Stimulated activated CD8-positive, alpha-beta memory T cell treated with anti-CD3 and anti-CD28 coated beads, Interleukin-4, amount 100 ng/mL, for 24 hours (primary cell): ENCODE measurements at regions not wholly inside any gene's neighbourhood (a gene's known extent, or its start where the extent isn't known, plus 50 kb on each side); places are given as distances from the start of the nearest gene placed in this dataset.
"Not testable (repeated sequence)": the region's sequence is repeated elsewhere in the genome, so short reads cannot be mapped to it uniquely, and the experiment has no call there.

Source experiments
- DNase-seq: peaks from one replicate; pipeline ENCODE4 v3.0.0-alpha.2; 2020; ENCODE audit warnings: low read depth

DNA sequence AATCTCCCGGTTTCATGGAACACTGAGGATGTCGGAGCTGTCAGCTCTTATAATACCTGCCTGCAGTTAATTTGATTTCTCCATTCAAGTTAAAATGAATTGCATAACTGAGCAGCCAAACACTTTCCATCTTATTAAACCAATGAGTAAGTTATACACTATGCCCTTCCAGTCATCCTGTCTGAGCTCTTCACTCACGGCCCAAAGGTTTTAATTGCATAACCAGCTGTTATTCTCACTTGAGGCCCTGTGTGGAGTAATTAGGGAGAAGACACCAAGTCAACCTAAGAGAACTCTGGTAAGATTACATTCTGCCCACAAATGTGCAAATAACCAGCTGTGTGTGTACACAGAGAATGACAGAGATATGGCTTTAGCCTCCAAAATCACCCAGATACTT is 303.5 kb downstream of the TBC1D4 start:
- DNase-seq: no peak

DNA sequence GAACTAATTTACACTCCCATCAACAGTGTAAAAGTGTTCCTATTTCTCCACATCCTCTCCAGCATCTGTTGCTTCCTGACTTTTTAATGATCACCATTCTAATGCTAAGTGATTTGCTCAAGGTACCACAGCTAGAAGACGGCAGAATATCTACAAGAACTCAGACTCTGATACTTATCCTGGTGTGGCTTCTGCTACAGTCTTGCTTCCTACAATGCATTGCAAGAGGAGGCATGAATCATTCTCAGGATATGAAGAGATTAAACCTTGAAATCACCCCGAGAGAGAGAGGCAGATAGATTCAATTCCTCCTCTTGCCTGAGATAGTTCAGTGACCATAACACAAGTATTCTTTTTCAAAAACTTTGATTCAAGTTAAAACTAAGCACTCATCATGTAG is 306.4 kb downstream of the TBC1D4 start:
- DNase-seq: no peak

DNA sequence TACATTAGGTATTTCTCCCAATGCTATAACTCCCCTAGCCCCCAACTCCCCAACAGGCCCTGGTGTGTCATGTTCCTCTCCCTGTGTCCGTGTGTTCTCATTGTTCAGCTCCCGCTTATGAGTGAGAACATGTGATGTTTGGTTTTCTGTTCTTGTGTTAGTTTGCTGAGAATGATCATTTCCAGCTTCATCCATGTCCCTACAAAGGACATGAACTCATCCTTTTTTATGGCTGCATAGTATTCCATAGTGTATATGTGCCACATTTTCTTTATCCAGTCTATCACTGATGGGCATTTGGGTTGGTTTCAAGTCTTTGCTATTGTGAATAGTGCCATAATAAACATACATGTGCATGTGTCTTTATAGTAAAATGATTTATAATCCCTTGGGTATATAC is 306.9 kb downstream of the TBC1D4 start:
- DNase-seq: not testable (repeated sequence)

DNA sequence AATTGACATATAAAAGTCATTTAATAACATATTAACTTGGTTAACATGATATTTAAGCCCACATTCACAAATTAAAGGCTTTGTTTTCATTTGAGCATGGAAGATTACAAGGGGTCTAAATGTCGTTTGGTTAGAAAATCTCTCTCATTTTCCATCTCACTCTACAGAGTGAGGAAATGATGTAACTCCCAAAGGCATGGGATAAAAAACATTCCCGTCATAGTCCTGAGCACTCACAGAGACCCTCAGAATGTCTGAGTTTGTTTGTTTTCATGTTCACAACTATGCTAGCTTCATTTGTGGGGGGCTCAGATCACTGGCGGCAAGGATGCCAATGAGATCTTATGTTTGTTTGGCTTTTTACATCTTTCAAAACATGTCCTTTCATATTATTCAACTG is 307.5 kb downstream of the TBC1D4 start:
- no peak for DNase-seq

DNA sequence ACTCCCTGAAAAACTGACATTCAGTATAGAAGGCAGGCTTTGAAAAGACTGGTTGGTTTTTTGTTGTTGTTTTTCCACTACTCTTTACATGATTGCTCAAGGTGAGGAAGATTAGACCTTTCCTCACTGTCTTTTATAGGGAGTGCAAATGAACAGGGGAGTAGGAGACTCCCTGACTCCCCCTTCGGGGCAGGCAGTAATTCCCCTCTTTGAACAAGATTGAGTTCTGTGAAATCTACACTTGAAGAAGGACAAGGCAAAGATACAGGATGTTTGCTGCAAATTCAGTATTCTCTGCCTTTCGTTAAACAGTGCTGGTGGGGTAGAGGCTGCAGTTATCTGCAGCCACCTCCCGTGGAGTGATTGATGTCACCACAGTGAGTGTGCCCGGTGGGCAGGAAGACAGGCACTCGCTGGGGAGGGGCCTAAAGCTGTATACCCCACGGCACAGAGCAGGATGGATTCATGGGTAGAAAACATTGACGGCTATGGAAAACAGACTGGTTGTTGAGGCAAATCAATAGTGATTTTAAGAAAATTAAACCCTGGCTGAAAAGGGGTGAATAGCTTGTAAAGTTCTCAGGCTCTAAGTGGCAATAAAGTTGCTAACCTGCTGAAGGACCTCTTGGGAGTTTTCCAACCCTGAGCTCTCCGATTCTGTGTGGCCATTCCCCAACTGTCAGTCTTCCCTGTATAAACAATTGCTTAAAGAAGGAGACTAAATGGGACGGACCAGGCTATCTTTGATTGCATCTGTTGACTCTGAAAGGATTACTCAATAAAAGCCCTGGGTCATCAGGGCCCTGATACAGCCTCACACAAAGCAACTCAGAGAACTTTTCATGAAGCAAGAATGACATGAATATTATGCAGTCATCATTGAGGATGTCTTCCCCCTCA is 308.3 kb downstream of the TBC1D4 start:
- DNase-seq: no peak

- no peak for DNase-seq
These were observed 311.7 kb downstream of the TBC1D4 start for GRCh38 chr13:75170311-75170710.

- no peak for DNase-seq
These were observed 316.3 kb downstream of the TBC1D4 start for GRCh38 chr13:75165543-75166230.

DNA sequence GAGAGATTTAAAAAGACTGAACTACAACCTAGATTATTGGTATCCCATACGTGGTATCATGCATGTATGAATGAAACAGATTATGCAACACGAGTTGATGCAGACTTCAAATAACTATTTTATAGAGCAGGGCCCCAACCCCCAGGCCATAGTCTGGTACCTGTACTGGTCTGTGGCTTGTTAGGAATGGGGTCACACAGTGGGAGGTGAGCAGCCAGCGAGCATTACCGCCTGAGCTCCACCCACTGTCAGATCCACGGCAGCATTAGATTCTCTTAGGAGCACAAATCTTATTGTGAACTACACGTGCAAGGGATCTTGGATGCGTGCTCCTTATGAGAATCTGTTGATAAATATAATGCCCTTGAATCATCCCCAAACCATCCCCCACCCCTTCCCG is 320.2 kb downstream of the TBC1D4 start:
- no peak for DNase-seq

DNA sequence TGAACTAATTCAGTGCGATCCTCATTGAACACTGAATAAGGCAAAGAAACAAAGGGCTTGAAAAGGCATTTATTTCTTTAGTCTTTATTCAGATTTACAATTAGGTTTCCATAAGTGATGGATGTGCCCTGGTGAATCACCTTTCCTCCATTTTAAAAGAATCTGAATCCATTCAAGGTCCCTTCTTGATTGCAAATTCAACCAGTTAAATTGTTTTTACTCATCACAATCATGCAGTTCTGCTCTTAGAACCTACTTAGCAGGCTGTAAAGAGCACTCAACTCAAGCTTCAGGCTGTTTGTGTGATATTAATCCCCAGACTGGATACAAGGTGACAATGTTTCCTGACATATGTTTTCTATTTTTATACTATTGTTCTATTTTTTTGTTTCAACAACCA is 321.0 kb downstream of the TBC1D4 start:
- DNase-seq: no peak

GRCh38 chr13:75154331-75154730 is 327.6 kb downstream of the TBC1D4 start:
- DNase-seq: no peak

GRCh38 chr13:75153834-75154233 is 328.1 kb downstream of the TBC1D4 start:
- no peak for DNase-seq

GRCh38 chr13:75153386-75153785 is 328.6 kb downstream of the TBC1D4 start:
- DNase-seq: no peak

GRCh38 chr13:75151081-75151643 is 330.8 kb downstream of the TBC1D4 start:
- DNase-seq: no peak

DNA sequence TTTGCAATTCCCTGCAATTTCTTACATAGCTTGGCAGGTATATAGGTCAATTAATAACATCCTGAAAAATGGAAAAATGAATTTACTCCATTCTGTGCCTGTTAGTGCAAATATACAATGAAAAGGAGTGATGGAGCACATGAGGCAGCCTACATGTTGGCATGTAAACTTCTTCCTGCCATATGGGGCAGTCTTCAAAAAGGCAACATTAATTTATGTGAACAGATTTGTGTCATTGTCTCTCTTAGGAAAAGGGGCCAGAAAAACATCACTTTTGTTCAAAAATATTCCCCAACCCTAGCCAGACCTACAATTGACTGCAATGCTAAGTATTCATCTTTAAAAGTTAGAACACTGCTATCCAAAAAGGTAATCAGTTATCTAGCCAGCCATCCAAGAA is 332.2 kb downstream of the TBC1D4 start:
- no peak for DNase-seq

DNA sequence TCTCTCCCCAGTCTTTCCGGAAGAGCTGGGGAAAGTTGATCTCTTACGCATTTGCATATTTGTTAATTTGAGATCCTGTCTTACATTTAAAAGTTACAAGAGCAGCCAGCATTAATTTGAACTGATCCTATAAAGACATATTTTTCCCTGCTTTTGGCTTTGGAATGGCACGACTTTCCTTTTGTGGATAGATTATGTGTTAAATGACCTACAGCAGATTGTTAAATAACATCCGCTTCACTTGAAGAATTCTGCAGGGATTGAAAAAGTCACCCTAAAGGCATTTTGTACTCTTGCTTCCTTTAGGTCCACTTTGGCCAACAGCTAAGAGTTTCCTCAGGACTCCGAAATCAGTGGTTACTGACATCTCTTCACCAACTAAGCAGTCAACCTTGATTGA is 334.0 kb downstream of the TBC1D4 start:
- no peak for DNase-seq

GRCh38 chr13:75146436-75146835 is 335.5 kb downstream of the TBC1D4 start:
- no peak for DNase-seq

DNA sequence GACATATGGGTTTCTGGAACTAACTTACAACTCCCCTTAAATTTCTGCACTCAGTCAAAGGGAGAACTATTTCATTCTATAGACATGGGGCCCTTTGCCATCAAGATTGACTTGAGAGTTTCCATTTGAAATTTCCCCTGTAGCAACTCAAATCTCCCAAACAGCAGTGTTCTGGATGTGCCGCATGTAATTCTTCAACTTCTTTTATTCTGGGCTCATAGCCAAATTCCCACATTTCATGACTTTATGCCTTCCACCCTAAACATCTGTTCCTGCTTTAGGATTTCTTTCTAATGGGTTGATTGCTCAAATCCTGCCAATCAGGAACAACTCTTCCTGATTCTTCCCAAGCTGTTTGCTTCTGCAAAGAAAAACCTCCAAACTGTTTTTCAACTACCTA is 336.0 kb downstream of the TBC1D4 start:
- no peak for DNase-seq

- DNase-seq: no peak
These were observed 342.7 kb downstream of the TBC1D4 start for GRCh38 chr13:75139291-75139690.

- DNase-seq: no peak
These were observed 343.9 kb downstream of the TBC1D4 start for GRCh38 chr13:75137911-75138571.

GRCh38 chr13:75136151-75136550 is 345.8 kb downstream of the TBC1D4 start:
- DNase-seq: no peak

DNA sequence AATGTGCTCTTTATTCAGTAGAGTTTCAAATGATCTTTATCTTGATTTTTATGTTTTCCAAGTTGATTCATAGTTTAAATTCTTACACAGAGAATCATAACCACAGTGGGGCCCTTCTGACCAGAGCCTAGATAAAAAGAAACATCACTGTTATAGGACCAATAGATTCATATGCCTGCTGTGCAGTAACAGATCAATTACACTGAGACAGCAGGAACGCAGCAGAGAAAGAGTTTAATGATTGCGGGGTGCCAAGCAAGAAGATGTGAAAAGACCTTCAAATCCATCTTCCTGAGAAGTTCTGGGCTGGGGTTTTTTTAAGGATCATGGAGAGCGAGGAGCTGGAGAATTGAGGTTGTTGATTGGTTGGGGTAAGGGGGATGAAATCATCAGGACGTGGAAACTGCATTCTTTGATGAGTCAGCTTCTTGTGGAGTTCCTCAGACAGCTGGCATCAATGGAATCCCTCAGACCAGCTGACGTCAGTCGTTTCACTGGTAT is 346.6 kb downstream of the TBC1D4 start:
- DNase-seq: no peak
